D721Med (cell line): ENCODE measurements at regions not wholly inside any gene's neighbourhood (a gene's known extent, or its start where the extent isn't known, plus 50 kb on each side); places are given as distances from the start of the nearest gene placed in this dataset.

ENCODE experiments used
- DNase-seq: peaks from one replicate; pipeline ENCODE4 v3.0.0; 2011; ENCODE audit warnings: low spot score; ENCODE audit not compliant: insufficient read length
- FAIRE-seq: peaks from 2 replicates; lab custom pipeline; 2011; peaks lifted over from hg19 to GRCh38; lab: Jason Lieb, UNC
- CTCF ChIP-seq: IDR thresholded peaks from 2 replicates; pipeline ENCODE4 v1.5.1; 2012; ENCODE audit warnings: mild to moderate bottlenecking, control low read depth; ENCODE audit not compliant: insufficient read depth; ENCODE audit errors: missing control alignments

- TF ChIP-seq CTCF = no peak
- no peak for DNase-seq
- FAIRE-seq = no peak
Observed at GRCh38 chr16:79769270-79769927, 168.9 kb upstream of the MAF start.

GRCh38 chr16:79768276-79768970 is 167.9 kb upstream of the MAF start:
- FAIRE-seq = no peak
- TF ChIP-seq CTCF = no peak
- no peak for DNase-seq

GRCh38 chr16:79767421-79768275 is 167.1 kb upstream of the MAF start:
- no peak for DNase-seq
- FAIRE-seq = no peak
- peak; percentile 18 for TF ChIP-seq CTCF

- no peak for TF ChIP-seq CTCF
- FAIRE-seq = no peak
- no peak for DNase-seq
Observed at GRCh38 chr16:79765901-79766394, 165.4 kb upstream of the MAF start.

GRCh38 chr16:79765431-79765830 is 164.9 kb upstream of the MAF start:
- FAIRE-seq (no peak), DNase-seq (no peak)
- no peak for TF ChIP-seq CTCF

GRCh38 chr16:79764415-79765110 is 164.0 kb upstream of the MAF start:
- no peak for FAIRE-seq
- no peak for DNase-seq
- TF ChIP-seq CTCF = no peak
